ENCODE measurements at regions not wholly inside any gene's neighbourhood (a gene's known extent, or its start where the extent isn't known, plus 50 kb on each side); places are given as distances from the start of the nearest gene placed in this dataset.
"Not testable (repeated sequence)": the region's sequence is repeated elsewhere in the genome, so short reads cannot be mapped to it uniquely, and the experiment has no call there.

DNA sequence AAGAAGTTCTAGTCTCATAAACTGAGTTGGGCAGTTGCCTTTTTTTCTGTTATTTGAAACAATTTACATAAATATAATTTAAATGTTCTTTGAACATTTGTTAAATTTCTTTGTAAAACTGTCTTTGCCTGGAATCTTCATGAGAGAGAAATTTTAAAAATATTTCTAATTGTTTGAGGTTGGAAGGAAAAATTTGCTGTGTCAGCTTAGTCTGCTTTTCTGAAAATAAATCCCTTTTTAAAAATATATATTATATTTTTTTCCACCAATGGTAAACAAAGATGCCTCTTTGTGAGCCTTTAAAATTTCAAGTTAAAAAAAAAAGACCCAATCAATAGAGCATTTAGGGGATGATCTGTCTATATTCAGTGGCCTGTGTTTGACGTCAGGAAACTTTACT is 542.7 kb downstream of the KIF4B start:
- TF ChIP-seq, protein P1, sequence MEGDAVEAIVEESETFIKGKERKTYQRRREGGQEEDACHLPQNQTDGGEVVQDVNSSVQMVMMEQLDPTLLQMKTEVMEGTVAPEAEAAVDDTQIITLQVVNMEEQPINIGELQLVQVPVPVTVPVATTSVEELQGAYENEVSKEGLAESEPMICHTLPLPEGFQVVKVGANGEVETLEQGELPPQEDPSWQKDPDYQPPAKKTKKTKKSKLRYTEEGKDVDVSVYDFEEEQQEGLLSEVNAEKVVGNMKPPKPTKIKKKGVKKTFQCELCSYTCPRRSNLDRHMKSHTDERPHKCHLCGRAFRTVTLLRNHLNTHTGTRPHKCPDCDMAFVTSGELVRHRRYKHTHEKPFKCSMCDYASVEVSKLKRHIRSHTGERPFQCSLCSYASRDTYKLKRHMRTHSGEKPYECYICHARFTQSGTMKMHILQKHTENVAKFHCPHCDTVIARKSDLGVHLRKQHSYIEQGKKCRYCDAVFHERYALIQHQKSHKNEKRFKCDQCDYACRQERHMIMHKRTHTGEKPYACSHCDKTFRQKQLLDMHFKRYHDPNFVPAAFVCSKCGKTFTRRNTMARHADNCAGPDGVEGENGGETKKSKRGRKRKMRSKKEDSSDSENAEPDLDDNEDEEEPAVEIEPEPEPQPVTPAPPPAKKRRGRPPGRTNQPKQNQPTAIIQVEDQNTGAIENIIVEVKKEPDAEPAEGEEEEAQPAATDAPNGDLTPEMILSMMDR (conservative IDR thresholded peaks at IDR 0.05; ENCODE audit: low read depth, low read length): no peak
- no peak for DNase-seq (ENCODE audit: low read depth)
- H3K4me3 ChIP-seq (ENCODE audit: low read depth, low read length): no peak overlapping the region

DNA sequence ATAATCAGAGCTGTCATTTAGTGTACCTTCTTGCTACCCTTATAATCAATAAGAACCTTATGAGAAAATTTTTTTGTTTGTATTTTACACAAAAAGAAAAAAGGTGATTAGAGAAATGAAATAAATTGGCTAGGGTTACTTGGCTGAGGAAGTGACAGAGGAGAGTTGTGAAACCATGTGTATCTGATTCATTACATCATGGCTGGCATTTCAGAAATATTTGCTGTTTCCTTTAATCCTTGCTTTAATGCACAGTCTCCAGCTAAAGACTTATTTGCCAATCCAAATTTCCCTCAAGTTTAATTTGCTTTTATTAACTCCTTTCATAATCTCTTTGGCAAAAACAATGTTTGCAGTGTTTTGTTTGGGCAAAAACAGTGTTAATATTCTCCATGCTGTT is 543.1 kb downstream of the KIF4B start:
- no peak for DNase-seq (ENCODE audit: low read depth)
- H3K4me3 ChIP-seq (ENCODE audit: low read depth, low read length): no peak overlapping the region
- TF ChIP-seq, protein P1 (conservative IDR thresholded peaks at IDR 0.05; ENCODE audit: low read depth, low read length): no peak

DNA sequence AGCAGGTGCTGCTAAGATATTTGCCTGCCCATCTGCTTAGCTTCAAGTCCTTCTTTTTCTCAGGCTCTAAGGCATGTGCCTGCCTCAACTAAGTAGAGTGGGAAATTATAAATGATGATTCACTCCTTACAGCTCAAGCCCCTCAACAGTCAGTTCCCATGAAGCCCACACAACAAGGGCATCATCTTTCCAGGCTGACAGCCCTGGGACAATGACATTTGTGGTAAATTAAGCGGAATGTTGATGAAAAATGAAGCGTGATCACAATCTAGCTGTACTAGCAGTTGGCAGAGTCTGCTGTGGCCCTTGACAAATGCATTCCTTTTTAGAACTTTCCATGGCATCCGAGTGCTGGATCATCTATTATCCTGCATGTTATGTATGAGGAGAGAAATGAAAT is 548.6 kb downstream of the KIF4B start:
- no peak overlapping the region for H3K4me3 ChIP-seq (ENCODE audit: low read depth, low read length)
- TF ChIP-seq, protein P1 (conservative IDR thresholded peaks at IDR 0.05; ENCODE audit: low read depth, low read length): no peak
- DNase-seq (ENCODE audit: low read depth): no peak

DNA sequence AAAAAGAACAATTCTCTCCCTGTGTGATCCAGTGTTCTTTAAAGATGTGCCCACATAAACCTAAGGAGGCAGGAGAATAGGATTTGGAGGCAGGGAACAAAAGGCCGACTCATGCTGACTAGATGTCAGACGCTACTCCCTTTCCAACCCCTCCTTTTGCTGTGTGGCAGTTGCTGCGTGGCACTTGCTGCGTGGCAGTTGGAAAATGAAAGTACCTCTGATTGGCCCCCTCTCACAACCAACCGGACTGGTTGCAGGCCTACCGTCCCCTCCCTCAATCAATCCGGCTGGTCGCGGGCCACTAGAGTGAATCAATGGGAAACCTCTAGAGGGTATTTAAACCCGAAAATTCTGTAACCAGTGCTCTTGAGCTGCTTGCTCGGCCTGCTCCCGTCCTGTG is 551.0 kb downstream of the KIF4B start:
- H3K4me3 ChIP-seq (ENCODE audit: low read depth, low read length): no peak overlapping the region
- no peak for DNase-seq (ENCODE audit: low read depth)
- TF ChIP-seq, protein P1 (conservative IDR thresholded peaks at IDR 0.05; ENCODE audit: low read depth, low read length): no peak

DNA sequence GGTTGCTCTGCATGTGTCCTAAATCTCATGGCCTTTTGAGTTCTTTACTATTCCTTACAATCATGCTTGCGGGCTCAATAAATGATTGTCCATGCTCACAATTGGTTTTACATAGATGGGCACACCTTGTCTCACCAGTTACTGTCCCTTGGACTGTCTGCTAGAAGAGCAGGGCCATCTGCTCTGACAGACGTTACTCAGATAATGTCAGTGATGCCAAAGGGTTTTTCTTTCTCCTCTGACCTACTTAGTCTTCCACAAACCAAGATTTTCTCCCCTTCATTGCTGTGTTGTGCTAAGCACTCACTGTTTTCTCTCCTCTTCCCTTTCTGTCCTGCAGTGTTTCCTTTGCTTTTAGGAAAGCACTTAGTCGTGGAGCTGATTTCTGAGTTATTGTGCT is 562.3 kb downstream of the KIF4B start:
- TF ChIP-seq, protein P1 (conservative IDR thresholded peaks at IDR 0.05; ENCODE audit: low read depth, low read length): no peak

DNA sequence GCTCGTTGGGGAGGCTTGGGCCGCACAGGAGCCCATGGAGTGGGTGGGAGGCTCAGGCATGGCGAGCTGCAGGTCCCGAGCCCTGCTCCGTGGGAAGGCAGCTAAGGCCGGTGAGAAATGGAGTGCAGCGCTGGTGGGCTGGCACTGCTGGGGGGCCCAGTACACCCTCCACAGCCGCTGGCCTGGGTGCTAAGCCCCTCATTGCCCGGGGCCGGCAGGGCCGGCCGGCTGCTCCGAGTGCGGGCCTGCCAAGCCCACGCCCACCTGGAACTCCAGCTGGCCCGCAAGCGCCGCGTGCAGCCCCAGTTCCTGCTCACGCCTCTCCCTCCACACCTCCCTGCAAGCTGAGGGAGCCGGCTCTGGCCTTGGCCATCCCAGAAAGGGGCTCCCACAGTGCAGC is 573.3 kb downstream of the KIF4B start:
- H3K4me3 ChIP-seq (ENCODE audit: low read depth, low read length); DNase-seq (ENCODE audit: low read depth): not testable (repeated sequence)

More for the DNA sequence above, 562.3 kb downstream of the KIF4B start:
- no peak overlapping the region for H3K4me3 ChIP-seq (ENCODE audit: low read depth, low read length)
- no peak for DNase-seq (ENCODE audit: low read depth)

DNA sequence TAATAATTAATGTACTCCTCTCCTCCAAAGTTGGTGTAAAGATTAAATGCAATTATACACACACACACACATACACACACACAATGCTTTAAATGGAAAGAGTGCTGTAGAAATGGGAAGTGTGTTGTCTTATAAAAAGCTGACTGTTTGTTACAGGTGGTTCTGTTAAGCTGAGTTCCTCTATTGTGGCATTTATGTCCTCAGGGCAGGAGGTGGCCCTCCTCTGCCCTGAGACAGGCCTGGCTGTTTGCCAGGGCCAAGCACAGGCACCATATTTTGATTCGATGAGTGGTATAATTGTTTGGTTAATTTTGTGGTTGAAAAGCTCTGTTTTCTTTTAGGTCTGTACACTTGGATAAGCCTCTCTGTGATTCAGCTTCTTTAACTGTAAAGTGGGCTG is 573.9 kb downstream of the KIF4B start:
- TF ChIP-seq, protein P1 (conservative IDR thresholded peaks at IDR 0.05; ENCODE audit: low read depth, low read length): no peak
- DNase-seq (ENCODE audit: low read depth): no peak
- no peak overlapping the region for H3K4me3 ChIP-seq (ENCODE audit: low read depth, low read length)

DNA sequence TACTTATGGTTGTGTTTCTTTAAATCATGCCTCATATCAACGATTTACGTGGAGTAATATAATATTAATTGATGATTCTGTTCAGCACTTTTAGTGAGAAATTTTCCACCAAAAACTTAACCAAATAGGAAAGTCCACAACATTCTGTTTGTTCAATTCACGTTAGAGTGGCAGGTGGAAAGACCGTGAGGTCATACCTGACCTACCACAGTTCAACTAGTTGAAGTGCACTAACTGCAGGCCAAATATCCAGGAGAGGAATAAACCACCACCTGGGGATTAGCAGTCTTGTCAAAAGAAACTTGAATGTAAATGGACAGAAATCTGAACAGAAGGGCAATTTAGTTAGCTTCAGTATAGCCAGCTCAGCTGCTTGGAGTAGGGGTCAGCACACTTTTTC is 577.7 kb downstream of the KIF4B start:
- no peak for DNase-seq (ENCODE audit: low read depth)
- H3K4me3 ChIP-seq (ENCODE audit: low read depth, low read length): no peak overlapping the region
- TF ChIP-seq, protein P1 (conservative IDR thresholded peaks at IDR 0.05; ENCODE audit: low read depth, low read length): no peak

Data from choroid plexus epithelial cell (primary cell).